ENCODE measurements at regions not wholly inside any gene's neighbourhood (a gene's known extent, or its start where the extent isn't known, plus 50 kb on each side); places are given as distances from the start of the nearest gene placed in this dataset.

GRCh38 chr5:57817001-57817453 lies 334.4 kb upstream of the ACTBL2 start:
- TF ChIP-seq CTCF (IDR thresholded peaks at IDR 0.05; ENCODE audit: insufficient read depth, low read depth, low read length) (no peak), EZH2 (IDR thresholded peaks at IDR 0.05; ENCODE audit: insufficient read depth, low read length) (no peak)
